HepG2 (cell line): ENCODE measurements at regions not wholly inside any gene's neighbourhood (a gene's known extent, or its start where the extent isn't known, plus 50 kb on each side); places are given as distances from the start of the nearest gene placed in this dataset.

ENCODE experiments used
- ATAC-seq: fragments of 200-7000 bp; cut with Tn5 transposase; 3 replicates; pipeline ENCODE4 v1.9.1; 2020; ENCODE audit warnings: mild to moderate bottlenecking, moderate library complexity
- BruUV-seq: library from RNA; stranded (reverse); fragments of 400-500 nt; replicated peaks from 2 replicates; lab custom pipeline; 2021; lab: Mats Ljungman, UMichigan
- CTCF ChIA-PET: fragments of 300-600 bp; formaldehyde crosslinking; extraction: SDS; loops from one replicate; lab custom pipeline; 2021; ENCODE audit warnings: low total read pairs, inconsistent platforms, low intra/inter-chr PET ratio; lab: Yijun Ruan, JAX
- POLR2A ChIA-PET: fragments of 350-600 bp; sonication (Branson Sonifier 250); formaldehyde crosslinking; loops from one replicate; lab custom pipeline; 2020; ENCODE audit warnings: antibody characterized with exemption, inconsistent platforms; lab: Yijun Ruan, JAX
- DNase-seq: peaks from one replicate; pipeline ENCODE4 v3.0.0-alpha.2; 2015; ENCODE audit warnings: low spot score
- FAIRE-seq: peaks from 3 replicates; lab custom pipeline; 2011; peaks lifted over from hg19 to GRCh38; lab: Jason Lieb, UNC
- H2AFZ ChIP-seq: one replicate; pipeline ENCODE4 v1.6.1; 2011; ENCODE audit warnings: low read length, inconsistent platforms
- H3K27ac ChIP-seq: fragments of 300-600 bp; 3 replicates; pipeline ENCODE4 v1.8.0; 2011; ENCODE audit warnings: mixed run types, mild to moderate bottlenecking, mixed read lengths, low read length, inconsistent platforms; ENCODE audit not compliant: insufficient read depth; ENCODE audit errors: extremely low read length
- H3K27me3 ChIP-seq, 2 experiments: fragments of 200-600 bp in 1 of 2; 2 replicates in 1 of 2; 3 replicates in 1 of 2; pipeline versions ENCODE4 v1.6.0 to v1.8.0; 2011; ENCODE audit warnings: low read length in 2 of 2, mild to moderate bottlenecking in 2 of 2, moderate library complexity in 2 of 2, inconsistent platforms in 1 of 2; ENCODE audit not compliant: insufficient read depth in 2 of 2, control insufficient read depth in 1 of 2
- H3K36me3 ChIP-seq, 2 experiments: fragments of 200-600 bp in 1 of 2; replicated peaks in 1 of 2; 2 replicates in 1 of 2; 3 replicates in 1 of 2; pipeline versions ENCODE4 v1.5.1 to v1.8.0; 2011; ENCODE audit warnings: low read length in 2 of 2, inconsistent platforms in 1 of 2; ENCODE audit not compliant: insufficient read depth in 2 of 2, control insufficient read depth in 1 of 2
- H3K4me1 ChIP-seq: 2 replicates; pipeline ENCODE4 v1.5.1; 2012; ENCODE audit warnings: low read length, inconsistent platforms; ENCODE audit not compliant: insufficient read depth
- H3K4me2 ChIP-seq: 2 replicates; pipeline ENCODE4 v1.6.0; 2011; ENCODE audit warnings: low read depth, low read length, inconsistent platforms
- H3K4me3 ChIP-seq, 3 experiments: fragments of 200-600 bp in 1 of 3; sonication (generic), shearing (Covaris generic) in 1 of 3; replicated peaks in 1 of 3; 2 replicates each; pipeline ENCODE4 v1.5.1; 2011 to 2016; ENCODE audit warnings: low read length in 3 of 3, inconsistent platforms in 2 of 3, low read depth in 2 of 3, mild to moderate bottlenecking in 2 of 3, control low read depth in 1 of 3, mixed read lengths in 1 of 3; ENCODE audit not compliant: insufficient read depth in 1 of 3
- H3K79me2 ChIP-seq: one replicate; pipeline ENCODE4 v1.6.1; 2011; ENCODE audit warnings: low read length, inconsistent platforms; ENCODE audit not compliant: insufficient read depth
- H3K9ac ChIP-seq: 2 replicates; pipeline ENCODE4 v1.6.0; 2011; ENCODE audit warnings: mild to moderate bottlenecking, low read depth, low read length, inconsistent platforms; ENCODE audit not compliant: insufficient read depth
- H3K9me3 ChIP-seq: 2 replicates; pipeline ENCODE4 v1.5.1; 2012; ENCODE audit warnings: mild to moderate bottlenecking, low read length
- H4K20me1 ChIP-seq: 2 replicates; pipeline ENCODE4 v1.6.0; 2011; ENCODE audit warnings: inconsistent platforms, mild to moderate bottlenecking, low read length, moderate library complexity; ENCODE audit not compliant: insufficient read depth
- AGO2 ChIP-seq: fragments of 200-400 bp; formaldehyde crosslinking; optimal IDR thresholded peaks from 2 replicates; pipeline ENCODE3; 2017; ENCODE audit warnings: mild to moderate bottlenecking, low read depth, low read length, moderate library complexity
- CBX1 ChIP-seq: IDR thresholded peaks from one replicate; pipeline ENCODE4 v1.6.1; 2016; ENCODE audit warnings: antibody characterized with exemption, low read depth
- CREB1 ChIP-seq, 2 experiments: fragments of 450-650 bp in 1 of 2; IDR thresholded peaks; 2 replicates each; pipeline ENCODE4 v1.6.1; 2016 to 2017; ENCODE audit warnings: control low read depth in 1 of 2, mild to moderate bottlenecking in 1 of 2, missing compliant biosample characterization in 1 of 2, missing genetic modification characterization in 1 of 2
- GPN1 ChIP-seq: sonication (generic); formaldehyde crosslinking; IDR thresholded peaks from 2 replicates; pipeline ENCODE4 v1.5.1; 2020; ENCODE audit warnings: missing genetic modification reagents, borderline replicate concordance
- HIC2 ChIP-seq: sonication (generic); formaldehyde crosslinking; IDR thresholded peaks from 2 replicates; pipeline ENCODE4 v1.9.0; 2022; ENCODE audit warnings: low read depth, missing genetic modification reagents
- NCOA1 ChIP-seq: sonication (generic); formaldehyde crosslinking; IDR thresholded peaks from 2 replicates; pipeline ENCODE4 v1.9.0; 2021; ENCODE audit warnings: missing genetic modification reagents
- PBX3 ChIP-seq: sonication (generic); formaldehyde crosslinking; IDR thresholded peaks from 2 replicates; pipeline ENCODE4 v1.8.1; 2023; ENCODE audit warnings: missing genetic modification reagents, inconsistent platforms, borderline replicate concordance
- RAD51 ChIP-seq: fragments of 450-650 bp; IDR thresholded peaks from 2 replicates; pipeline ENCODE4 v1.6.1; 2016; ENCODE audit warnings: borderline replicate concordance
- RXRB ChIP-seq: IDR thresholded peaks from 2 replicates; pipeline ENCODE4 v1.6.1; 2016; ENCODE audit warnings: borderline replicate concordance, missing genetic modification reagents, missing compliant biosample characterization
- TCF7 ChIP-seq: sonication (generic); IDR thresholded peaks from 2 replicates; pipeline ENCODE4 v1.6.1; 2016; ENCODE audit warnings: antibody characterized with exemption, low read depth
- TFDP1 ChIP-seq: IDR thresholded peaks from 2 replicates; pipeline ENCODE4 v1.6.1; 2016; ENCODE audit warnings: missing compliant biosample characterization, missing genetic modification reagents, borderline replicate concordance
- TIGD3 ChIP-seq: sonication (generic); formaldehyde crosslinking; IDR thresholded peaks from 2 replicates; pipeline ENCODE4 v1.5.1; 2020; ENCODE audit warnings: mild to moderate bottlenecking, missing genetic modification reagents, borderline replicate concordance
- ZBTB4 ChIP-seq: sonication (generic); formaldehyde crosslinking; IDR thresholded peaks from 2 replicates; pipeline ENCODE4 v1.4.0; 2020; ENCODE audit warnings: missing genetic modification reagents, mild to moderate bottlenecking, borderline replicate concordance
- WGBS: methylation state at CpG from one replicate; pipeline ENCODE4 v1.1.6; 2017; ENCODE audit warnings: low lambda C conversion rate; 5-methylcytosine and 5-hydroxymethylcytosine counted together
- in situ Hi-C: cut with HindIII; loops from 2 replicates; pipeline ENCODE4 v1.10.0; 2017; ENCODE audit warnings: low pct_unique_long_range_greater_than_20kb; ENCODE audit not compliant: extremely low pct_ligation_motif_present
- intact Hi-C: fragments of 100-400 bp; cut with micrococcal nuclease; formaldehyde crosslinking; loops from one replicate; pipeline ENCODE4 v1.10.0; 2022; ENCODE audit not compliant: unreplicated experiment

- intact Hi-C loops = no loop called here
- 74% methylated on average over 7 of the region's 11 CpGs for WGBS
- H3K9me3 ChIP-seq = no peaks in the 10 kb centered on the region
- H3K9ac ChIP-seq = no peak overlapping the region
- H3K36me3 ChIP-seq = no peaks in the 10 kb centered on the region
- H3K27me3 ChIP-seq = no peaks in the 10 kb centered on the region
- POLR2A ChIA-PET = no interaction called here
- no peak overlapping the region for H3K27ac ChIP-seq
- H3K79me2 ChIP-seq = no peaks in the 10 kb centered on the region
- ATAC-seq = no peak
- no peak overlapping the region for H3K4me2 ChIP-seq
- H2AFZ ChIP-seq = no peak overlapping the region
- DNase-seq = no peak
- in situ Hi-C loops = no loop called here
- H3K4me1 ChIP-seq = no peaks in the 10 kb centered on the region
- BruUV-seq = no TSS peak
- no peaks in the 10 kb centered on the region for H4K20me1 ChIP-seq
- CTCF ChIA-PET = no interaction called here
- no peak overlapping the region for H3K4me3 ChIP-seq
- no peak for FAIRE-seq
- TF ChIP-seq TFDP1 (CRISPR knock-in tag) (no peak), PBX3 (CRISPR knock-in tag) (no peak), HIC2 (CRISPR knock-in tag) (no peak), TCF7 (no peak), CBX1 (no peak), RXRB (CRISPR knock-in tag) (no peak), CREB1 (IDR thresholded peaks at IDR 0.05) (no peak), CREB1 (CRISPR knock-in tag; IDR thresholded peaks at IDR 0.05) (no peak), RAD51 (no peak), GPN1 (CRISPR knock-in tag) (no peak), TIGD3 (no peak), AGO2 (no peak), NCOA1 (no peak), ZBTB4 (CRISPR knock-in tag) (no peak)
These were observed 78.0 kb upstream of the ANKRD1 start for GRCh38 chr10:90998733-90999511.
